ENCODE measurements at regions not wholly inside any gene's neighbourhood (a gene's known extent, or its start where the extent isn't known, plus 50 kb on each side); places are given as distances from the start of the nearest gene placed in this dataset.
"Not testable (repeated sequence)": the region's sequence is repeated elsewhere in the genome, so short reads cannot be mapped to it uniquely, and the experiment has no call there.

- intact Hi-C loops (cut with DNase I) = no loop called here
- DNase-seq (ENCODE audit: low spot score) = peak; percentile 66
These were observed 88.4 kb upstream of the SFSWAP start for GRCh38 chr12:131622422-131622955.

DNA sequence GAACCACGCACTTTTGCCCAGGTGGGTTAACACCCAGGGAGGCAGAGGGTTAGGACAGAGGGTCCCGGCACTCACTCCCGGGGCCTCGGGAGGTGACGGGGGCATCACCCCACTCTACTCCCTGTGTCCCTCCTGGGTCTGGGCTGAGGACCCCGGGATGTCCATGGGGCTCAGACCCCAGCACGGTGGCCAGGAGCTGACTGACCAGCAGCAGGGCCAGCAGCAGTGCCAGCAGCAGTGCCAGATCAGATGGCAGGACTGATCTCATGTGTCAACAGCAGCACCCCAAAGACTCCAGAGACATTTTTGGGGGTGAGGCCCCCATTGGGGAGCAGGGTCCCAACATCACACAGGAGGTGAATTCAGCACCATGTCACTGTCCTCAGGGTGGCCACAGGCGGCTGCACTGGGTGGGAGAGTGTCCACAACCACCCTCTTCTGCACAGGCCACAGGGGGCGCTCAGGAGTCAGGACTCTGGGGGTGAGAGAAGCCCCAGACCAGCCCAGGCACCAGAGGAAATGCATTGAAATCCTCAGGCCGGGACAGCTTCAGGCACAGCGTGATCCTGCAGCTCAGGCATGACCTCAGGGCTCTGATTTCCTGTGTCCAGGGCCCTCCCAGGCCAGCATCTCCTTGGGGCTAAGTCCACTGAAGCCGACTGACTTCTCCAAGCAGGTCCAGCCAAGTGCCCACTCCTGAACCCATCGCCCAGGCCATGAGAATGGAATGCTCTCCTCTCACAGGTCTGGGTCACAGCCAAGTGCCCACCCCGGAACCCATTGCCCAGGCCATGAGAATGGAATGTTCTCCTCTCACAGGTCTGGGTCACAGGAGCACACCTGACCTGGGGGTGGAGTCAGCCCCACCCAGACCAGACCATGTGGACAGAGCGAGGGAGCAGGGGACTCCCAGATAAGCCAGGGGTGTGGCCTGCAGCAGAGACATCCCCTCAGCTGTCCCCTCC, 87.2 kb upstream of the SFSWAP start:
- peak; percentile 73 for DNase-seq (ENCODE audit: low spot score)
- intact Hi-C loops (cut with DNase I) = loop anchor here in 1 of 2 donors (2.0 kb wide), 1 partner anchor 283 kb away; no protein-coding TSS in a partner anchor

GRCh38 chr12:131624369-131624739, 86.5 kb upstream of the SFSWAP start:
- intact Hi-C loops (cut with DNase I) = loop anchor here in 1 of 2 donors (2.0 kb wide), 1 partner anchor 284 kb away; no protein-coding TSS in a partner anchor
- DNase-seq (ENCODE audit: low spot score) = peak; percentile 79

GRCh38 chr12:131624756-131625501, 86.0 kb upstream of the SFSWAP start:
- DNase-seq (ENCODE audit: low spot score) = peak; percentile 73
- intact Hi-C loops (cut with DNase I) = loop anchor here in 1 of 2 donors (2.0 kb wide), 1 partner anchor 284 kb away; no protein-coding TSS in a partner anchor

- not testable (repeated sequence) for DNase-seq (ENCODE audit: low spot score)
- intact Hi-C loops (cut with DNase I) = loop anchor here in 1 of 2 donors (2.0 kb wide), 1 partner anchor 285 kb away; no protein-coding TSS in a partner anchor
These were observed 84.7 kb upstream of the SFSWAP start for GRCh38 chr12:131625966-131626722.

DNA sequence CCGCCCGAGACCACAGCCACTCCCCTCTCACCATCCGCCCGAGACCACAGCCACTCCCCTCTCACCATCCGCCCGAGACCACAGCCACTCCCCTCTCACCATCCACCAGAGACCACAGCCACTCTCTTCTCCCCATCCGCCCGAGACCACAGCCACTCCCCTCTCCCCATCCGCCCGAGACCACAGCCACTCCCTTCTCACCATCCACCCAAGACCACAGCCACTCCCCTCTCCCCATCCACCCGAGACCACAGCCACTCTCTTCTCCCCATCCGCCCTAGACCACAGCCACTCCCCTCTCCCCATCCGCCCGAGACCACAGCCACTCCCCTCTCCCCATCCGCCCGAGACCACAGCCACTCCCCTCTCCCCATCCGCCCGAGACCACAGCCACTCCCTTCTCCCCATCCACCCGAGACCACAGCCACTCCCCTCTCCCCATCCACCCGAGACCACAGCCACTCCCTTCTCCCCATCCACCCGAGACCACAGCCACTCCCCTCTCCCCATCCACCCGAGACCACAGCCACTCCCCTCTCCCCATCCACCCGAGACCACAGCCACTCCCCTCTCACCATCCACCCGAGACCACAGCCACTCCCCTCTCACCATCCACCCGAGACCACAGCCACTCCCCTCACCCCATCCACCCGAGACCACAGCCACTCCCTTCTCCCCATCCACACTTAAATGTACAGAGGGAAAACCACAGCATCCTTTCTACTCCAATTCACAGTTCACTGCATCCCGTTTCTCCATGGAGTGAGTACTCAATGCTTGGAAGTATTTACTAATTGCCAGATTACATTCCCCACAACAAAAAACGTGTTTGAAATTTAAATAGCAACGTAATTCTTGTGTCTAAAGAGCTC, 83.5 kb upstream of the SFSWAP start:
- DNase-seq (ENCODE audit: low spot score); intact Hi-C loops (cut with DNase I): not testable (repeated sequence)

DNA sequence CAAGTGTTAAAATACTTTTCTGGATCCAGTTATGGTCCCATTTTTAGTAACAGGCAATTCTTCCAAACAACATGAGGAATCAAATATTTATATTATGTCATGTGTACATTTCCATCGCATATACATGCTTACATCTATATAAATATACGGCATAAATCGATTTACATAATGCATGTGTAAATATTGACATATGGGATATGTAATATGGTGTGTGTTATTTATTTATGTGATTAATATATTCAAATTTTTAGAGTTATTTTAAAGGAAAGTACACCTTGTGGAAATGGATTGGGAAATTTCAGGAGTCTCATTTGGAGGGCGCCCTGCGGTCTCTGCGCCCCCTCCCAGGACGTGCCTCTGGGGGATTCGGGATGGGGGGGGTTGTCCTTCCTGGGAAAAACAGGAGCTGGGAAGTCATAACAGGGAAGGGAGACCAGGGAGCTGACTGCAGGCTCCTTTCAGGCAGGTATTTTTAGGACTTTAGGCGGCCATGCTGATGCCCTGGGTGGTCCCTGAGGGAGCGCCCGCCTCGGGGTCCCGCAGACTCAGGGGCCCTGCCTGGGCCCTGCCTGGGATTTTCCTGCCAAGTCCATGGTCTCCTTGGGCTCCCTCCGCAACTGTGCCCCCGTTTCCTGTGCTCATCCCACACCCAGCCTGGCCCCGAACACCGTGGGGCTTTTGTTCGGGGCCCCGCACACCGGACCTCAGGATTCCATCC, 82.7 kb upstream of the SFSWAP start:
- intact Hi-C loops (cut with DNase I) = no loop called here
- no peak for DNase-seq (ENCODE audit: low spot score)

DNA sequence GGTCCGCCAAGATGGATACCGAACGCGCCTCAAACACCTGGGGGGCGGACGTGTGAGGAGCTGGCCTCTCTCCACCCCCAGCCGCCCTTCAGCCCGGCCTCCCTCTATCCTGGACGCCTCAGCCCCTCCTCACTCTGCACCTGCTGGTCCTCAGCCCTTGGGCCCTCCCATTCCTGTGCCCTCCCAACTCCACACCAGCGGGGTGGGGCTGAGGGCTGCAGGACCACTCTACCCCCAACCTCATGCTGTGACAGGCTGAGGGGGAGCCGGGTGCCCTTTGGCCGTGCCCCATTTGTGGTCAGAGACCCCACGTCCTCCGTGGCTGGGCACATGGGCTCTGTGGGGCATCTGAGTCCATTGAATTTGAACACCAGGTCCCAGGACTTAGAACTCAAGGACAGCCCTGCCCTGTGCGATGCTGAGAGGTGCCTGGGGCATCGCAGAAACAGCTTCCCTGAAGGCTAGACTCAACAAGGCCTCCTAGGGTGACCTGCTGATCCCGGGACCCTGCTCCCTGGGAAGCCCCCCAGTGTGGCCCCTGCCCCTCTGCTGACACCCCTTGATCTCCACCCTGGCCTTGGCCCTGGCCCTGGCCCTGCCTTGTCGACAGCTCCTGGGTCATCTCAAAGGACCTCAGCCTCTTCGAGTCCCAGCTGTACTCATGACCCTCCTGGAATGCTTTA, 82.0 kb upstream of the SFSWAP start:
- peak; percentile 67 for DNase-seq (ENCODE audit: low spot score)
- intact Hi-C loops (cut with DNase I) = no loop called here

GRCh38 chr12:131631230-131631629, 79.7 kb upstream of the SFSWAP start:
- no peak for DNase-seq (ENCODE audit: low spot score)
- intact Hi-C loops (cut with DNase I) = no loop called here

GRCh38 chr12:131631889-131632651, 78.8 kb upstream of the SFSWAP start:
- intact Hi-C loops (cut with DNase I); DNase-seq (ENCODE audit: low spot score): not testable (repeated sequence)

DNA sequence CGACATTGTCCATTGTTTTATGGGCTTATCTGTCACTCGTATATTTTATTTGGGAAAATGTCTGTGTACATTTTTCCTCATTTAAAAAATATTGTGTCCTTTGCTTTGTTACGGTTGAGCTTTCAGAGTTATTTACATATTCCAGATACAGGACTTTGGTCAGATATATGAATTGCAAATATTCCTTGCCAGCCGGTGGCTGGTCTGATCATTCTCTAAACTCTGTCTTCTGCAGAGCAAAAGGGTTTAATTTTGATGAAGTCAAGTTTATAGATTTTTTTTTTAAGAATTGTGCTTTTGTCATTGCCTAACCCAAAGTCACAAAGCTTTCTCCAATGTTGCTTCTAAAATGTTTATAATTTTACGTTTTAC, 78.3 kb upstream of the SFSWAP start:
- not testable (repeated sequence) for DNase-seq (ENCODE audit: low spot score)

DNA sequence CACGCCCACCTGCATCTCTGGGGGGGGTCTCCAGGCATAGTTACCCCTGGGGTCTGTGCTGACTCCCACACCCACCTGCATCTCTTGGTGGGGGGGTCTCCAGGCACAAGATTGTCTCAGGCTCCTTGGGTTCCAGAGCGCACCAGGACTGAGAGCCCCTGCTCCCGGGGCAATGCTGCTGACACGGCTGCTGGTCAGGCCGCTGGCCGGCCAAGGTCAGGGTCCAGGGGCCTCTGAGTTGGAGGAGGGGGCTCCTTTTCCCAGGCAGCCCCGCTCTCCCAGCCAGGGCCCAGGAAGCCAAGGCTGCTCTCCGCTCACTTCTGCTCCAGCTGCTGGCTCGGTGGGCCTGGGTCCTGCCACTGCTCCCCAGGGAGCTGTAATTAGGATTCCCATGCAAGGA, 77.3 kb upstream of the SFSWAP start:
- DNase-seq (ENCODE audit: low spot score); intact Hi-C loops (cut with DNase I): not testable (repeated sequence)

More for the DNA sequence above, 78.3 kb upstream of the SFSWAP start:
- intact Hi-C loops (cut with DNase I) = not testable (repeated sequence)

GRCh38 chr12:131634037-131634436, 76.9 kb upstream of the SFSWAP start:
- intact Hi-C loops (cut with DNase I) = no loop called here
- DNase-seq (ENCODE audit: low spot score) = no peak

GRCh38 chr12:131635012-131635411, 75.9 kb upstream of the SFSWAP start:
- DNase-seq (ENCODE audit: low spot score); intact Hi-C loops (cut with DNase I): not testable (repeated sequence)

- intact Hi-C loops (cut with DNase I) = no loop called here
- DNase-seq (ENCODE audit: low spot score) = no peak
These were observed 75.3 kb upstream of the SFSWAP start for GRCh38 chr12:131635491-131636122.

DNA sequence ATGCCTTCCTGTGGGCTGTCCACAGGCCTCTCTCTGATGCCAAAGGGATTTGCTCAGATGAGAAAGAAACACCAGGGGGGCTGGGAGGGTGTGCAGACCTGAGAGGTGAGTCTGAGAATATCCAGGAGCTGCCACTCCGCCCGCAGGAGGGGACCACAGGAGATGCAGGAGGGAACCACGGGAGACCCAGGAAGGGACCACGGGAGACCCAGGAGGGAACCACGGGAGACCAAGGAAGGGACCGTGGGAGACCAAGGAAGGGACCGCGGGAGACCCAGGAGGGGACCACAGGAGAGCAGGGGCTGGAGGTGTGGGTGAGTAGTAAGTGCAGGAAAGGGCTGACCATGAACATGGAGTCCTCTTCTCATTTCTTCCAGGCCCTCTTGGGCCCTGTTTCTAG, 74.6 kb upstream of the SFSWAP start:
- DNase-seq (ENCODE audit: low spot score) = peak; percentile 68
- intact Hi-C loops (cut with DNase I) = no loop called here

Measured in posterior vena cava (tissue), 2 donors.